22Rv1 (cell line): ENCODE measurements at regions not wholly inside any gene's neighbourhood (a gene's known extent, or its start where the extent isn't known, plus 50 kb on each side); places are given as distances from the start of the nearest gene placed in this dataset.
"Not testable (repeated sequence)": the region's sequence is repeated elsewhere in the genome, so short reads cannot be mapped to it uniquely, and the experiment has no call there.

ENCODE experiments used
- H3K27ac ChIP-seq: fragments of 450-650 bp; 2 replicates; pipeline ENCODE4 v1.5.1; 2017
- CTCF ChIP-seq: fragments of 450-650 bp; IDR thresholded peaks from 2 replicates; pipeline ENCODE4 v1.5.1; 2017; ENCODE audit warnings: mild to moderate bottlenecking
- ZFX ChIP-seq: fragments of 450-650 bp; IDR thresholded peaks from 2 replicates; pipeline ENCODE4 v1.6.1; 2017; ENCODE audit warnings: antibody characterized with exemption, borderline replicate concordance

- H3K27ac ChIP-seq = no peak overlapping the region
- TF ChIP-seq ZFX (no peak), CTCF (no peak)
Measured at GRCh38 chr3:5980475-5980874, 793.0 kb downstream of the EDEM1 start.

GRCh38 chr3:5994651-5995050 lies 807.1 kb downstream of the EDEM1 start:
- H3K27ac ChIP-seq = no peak overlapping the region
- no peak for TF ChIP-seq ZFX
- no peak for TF ChIP-seq CTCF

- TF ChIP-seq ZFX = no peak
- TF ChIP-seq CTCF = no peak
Measured at GRCh38 chr3:6018456-6018855, 830.9 kb downstream of the EDEM1 start.

GRCh38 chr3:6022621-6023020 lies 835.1 kb downstream of the EDEM1 start:
- TF ChIP-seq ZFX (no peak), CTCF (no peak)
- H3K27ac ChIP-seq = no peak overlapping the region

More at GRCh38 chr3:6018456-6018855, 830.9 kb downstream of the EDEM1 start:
- H3K27ac ChIP-seq = no peak overlapping the region

GRCh38 chr3:6025032-6025431 lies 835.9 kb upstream of the GRM7 start:
- TF ChIP-seq CTCF (no peak), ZFX (no peak)
- no peak overlapping the region for H3K27ac ChIP-seq

GRCh38 chr3:6030648-6031047 lies 830.3 kb upstream of the GRM7 start:
- not testable (repeated sequence) for H3K27ac ChIP-seq

GRCh38 chr3:6035626-6036025 lies 825.3 kb upstream of the GRM7 start:
- no peak for TF ChIP-seq CTCF
- TF ChIP-seq ZFX = no peak
- H3K27ac ChIP-seq = no peak overlapping the region

GRCh38 chr3:6039971-6040370 lies 820.9 kb upstream of the GRM7 start:
- TF ChIP-seq ZFX (no peak), CTCF (no peak)
- no peak overlapping the region for H3K27ac ChIP-seq
